ENCODE measurements at regions not wholly inside any gene's neighbourhood (a gene's known extent, or its start where the extent isn't known, plus 50 kb on each side); places are given as distances from the start of the nearest gene placed in this dataset.

GRCh38 chr2:21690005-21690404, 566.2 kb downstream of the TDRD15 start:
- H3K27ac ChIP-seq: no peak overlapping the region
- CTCF ChIA-PET: no interaction called here
- POLR2A ChIA-PET (ENCODE audit: low non-redundant PET): no interaction called here
- TF ChIP-seq CTCF (conservative IDR thresholded peaks at IDR 0.05; ENCODE audit: low read depth): no peak
- DNase-seq (ENCODE audit: low spot score): no peak

DNA sequence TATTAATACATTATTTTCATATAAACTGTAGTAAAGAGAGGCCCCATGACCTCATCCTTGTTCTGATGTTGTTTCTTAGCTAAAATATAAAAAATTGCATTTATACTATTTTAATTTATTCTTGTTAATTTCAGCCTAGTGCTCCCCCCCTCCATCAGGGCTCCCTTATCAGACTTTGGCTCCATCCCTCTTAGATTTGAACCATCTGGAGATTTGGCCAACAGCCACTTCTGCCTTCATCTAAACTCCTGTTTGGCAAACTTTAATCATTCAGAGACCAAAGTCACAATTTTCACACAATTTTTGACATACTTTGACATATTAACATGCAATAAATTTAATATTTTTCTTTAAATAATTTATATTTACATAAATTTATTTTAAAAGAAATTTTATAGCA, 569.3 kb downstream of the TDRD15 start:
- no peak for TF ChIP-seq CTCF (conservative IDR thresholded peaks at IDR 0.05; ENCODE audit: low read depth)
- CTCF ChIA-PET: no interaction called here

GRCh38 chr2:21694079-21694878, 570.5 kb downstream of the TDRD15 start:
- no peak for DNase-seq (ENCODE audit: low spot score)
- no peak for TF ChIP-seq CTCF (conservative IDR thresholded peaks at IDR 0.05; ENCODE audit: low read depth)
- POLR2A ChIA-PET (ENCODE audit: low non-redundant PET): no interaction called here
- no peak overlapping the region for H3K27ac ChIP-seq
- CTCF ChIA-PET: no interaction called here

More for the DNA sequence above, 569.3 kb downstream of the TDRD15 start:
- no peak for DNase-seq (ENCODE audit: low spot score)
- POLR2A ChIA-PET (ENCODE audit: low non-redundant PET): no interaction called here
- no peak overlapping the region for H3K27ac ChIP-seq

- no peak for TF ChIP-seq CTCF (conservative IDR thresholded peaks at IDR 0.05; ENCODE audit: low read depth)
- no peak overlapping the region for H3K27ac ChIP-seq
- CTCF ChIA-PET: no interaction called here
- POLR2A ChIA-PET (ENCODE audit: low non-redundant PET): no interaction called here
- no peak for DNase-seq (ENCODE audit: low spot score)
These were observed 573.1 kb downstream of the TDRD15 start for GRCh38 chr2:21696900-21697299.

- TF ChIP-seq CTCF (conservative IDR thresholded peaks at IDR 0.05; ENCODE audit: low read depth): no peak
- POLR2A ChIA-PET (ENCODE audit: low non-redundant PET): no interaction called here
- CTCF ChIA-PET: no interaction called here
- no peak overlapping the region for H3K27ac ChIP-seq
- DNase-seq (ENCODE audit: low spot score): no peak
These were observed 576.9 kb downstream of the TDRD15 start for GRCh38 chr2:21700644-21701043.

- DNase-seq (ENCODE audit: low spot score): no peak
- TF ChIP-seq CTCF (conservative IDR thresholded peaks at IDR 0.05; ENCODE audit: low read depth): no peak
These were observed 586.3 kb downstream of the TDRD15 start for GRCh38 chr2:21710031-21710430.

More at GRCh38 chr2:21710031-21710430, 586.3 kb downstream of the TDRD15 start:
- no peak overlapping the region for H3K27ac ChIP-seq
- POLR2A ChIA-PET (ENCODE audit: low non-redundant PET): no interaction called here
- CTCF ChIA-PET: no interaction called here
